GM18508 (cell line): ENCODE measurements at regions not wholly inside any gene's neighbourhood (a gene's known extent, or its start where the extent isn't known, plus 50 kb on each side); places are given as distances from the start of the nearest gene placed in this dataset.

Experiments
- ATAC-seq: cut with Tn5 transposase; IDR thresholded peaks from one replicate; pipeline ENCODE4 v1.9.1; 2021; ENCODE audit warnings: moderate number of reproducible peaks; ENCODE audit not compliant: insufficient read depth, unreplicated experiment

DNA sequence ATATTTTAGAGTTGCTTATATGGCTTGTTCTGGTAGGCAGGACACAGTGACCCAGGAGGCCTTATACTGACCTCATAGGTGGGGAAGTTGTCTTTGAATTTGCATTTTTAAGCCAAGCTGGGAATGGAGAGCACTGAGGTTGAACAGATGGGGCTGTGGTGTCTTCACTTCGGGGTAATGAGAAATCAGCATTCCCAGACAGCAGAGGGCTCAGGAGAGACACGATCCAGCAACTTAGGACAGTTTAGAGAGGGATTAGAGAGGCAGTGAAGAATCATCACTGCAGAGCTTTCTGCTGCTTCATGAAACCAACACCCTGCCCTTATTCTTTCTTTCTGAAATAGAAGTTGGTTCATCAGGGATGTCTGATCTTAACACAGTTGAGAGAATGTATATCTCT is 202.4 kb downstream of the TDRD15 start:
- no peak for ATAC-seq

DNA sequence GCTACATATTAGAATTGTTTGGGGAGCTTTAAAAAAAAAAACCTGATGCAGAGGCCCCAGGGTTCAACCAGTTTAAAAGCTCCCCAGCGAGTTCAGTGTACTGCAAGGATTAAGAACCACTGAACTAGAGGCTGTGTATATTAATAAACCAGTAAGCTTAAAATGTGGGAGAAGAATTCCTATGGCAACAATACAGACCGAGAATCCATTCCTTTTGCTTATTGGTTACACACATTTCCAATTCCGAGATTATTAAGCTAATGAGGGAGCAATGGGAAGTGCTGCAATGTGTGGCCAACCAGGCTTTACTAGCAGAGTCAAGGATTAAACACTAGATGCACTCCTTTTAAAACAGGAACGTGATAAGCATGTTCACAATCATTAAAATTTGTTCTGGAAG is 204.4 kb downstream of the TDRD15 start:
- no peak for ATAC-seq

DNA sequence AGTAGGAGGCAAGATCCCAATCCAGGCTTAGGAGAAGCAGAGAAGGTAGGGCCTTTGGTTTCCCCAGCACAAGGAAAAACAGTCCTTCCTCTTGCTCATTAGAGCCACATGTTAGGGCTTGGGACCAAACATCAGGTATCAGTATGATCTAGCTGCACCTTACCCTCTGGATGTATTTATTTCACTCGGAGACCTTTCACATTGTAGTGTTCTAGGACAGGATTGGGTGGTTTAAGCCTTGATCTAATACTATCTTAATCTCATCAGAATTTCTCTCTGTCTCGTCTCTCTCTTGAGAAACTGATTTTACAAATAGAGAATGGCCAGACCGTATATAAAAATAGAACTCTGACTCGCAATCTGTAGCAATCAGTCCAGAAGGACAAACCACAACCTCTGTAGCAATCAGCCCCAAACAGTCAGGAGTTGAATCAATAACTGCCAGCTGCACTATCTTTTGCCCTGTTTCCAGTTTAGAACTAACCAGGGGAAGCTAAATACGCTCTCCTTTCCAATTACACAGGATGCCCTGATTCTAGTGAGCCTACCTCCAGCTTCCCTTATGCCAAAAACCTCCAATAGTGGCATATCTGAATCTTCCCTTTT is 207.1 kb downstream of the TDRD15 start:
- no peak for ATAC-seq

DNA sequence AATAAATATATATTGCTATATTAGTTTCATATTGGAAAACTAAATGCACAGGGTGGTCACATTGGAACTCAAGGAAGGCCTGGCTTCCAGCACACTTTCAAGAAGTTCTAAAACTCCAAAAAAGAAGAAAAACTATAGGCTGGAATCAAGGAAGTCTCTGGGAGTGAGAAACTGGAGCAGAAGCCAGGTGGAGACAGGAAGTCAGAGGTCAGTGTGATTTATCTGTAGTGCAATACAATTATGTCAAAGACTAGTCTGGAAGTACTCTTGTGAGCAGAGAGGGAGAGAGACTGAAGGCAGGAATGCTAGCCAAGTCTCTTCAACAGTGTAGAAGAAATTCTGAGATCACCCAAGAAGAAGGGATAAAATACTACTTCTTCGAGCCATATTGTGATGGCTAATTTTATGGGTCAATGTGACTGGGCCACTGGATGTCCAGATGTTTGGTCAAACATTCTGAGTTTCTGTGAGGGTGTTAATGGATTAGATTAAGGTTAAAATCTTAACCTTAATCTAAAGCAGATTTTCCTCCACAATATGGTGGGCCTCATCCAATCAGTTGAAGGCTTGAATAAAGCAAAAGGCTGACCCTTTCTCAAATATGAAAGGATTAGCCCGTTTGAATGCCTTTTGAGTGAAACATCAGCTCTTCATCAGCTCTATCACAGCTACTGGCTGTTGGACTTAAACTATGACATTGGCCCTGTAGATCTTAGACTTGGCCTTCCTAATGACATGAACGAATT is 208.0 kb downstream of the TDRD15 start:
- no peak for ATAC-seq

DNA sequence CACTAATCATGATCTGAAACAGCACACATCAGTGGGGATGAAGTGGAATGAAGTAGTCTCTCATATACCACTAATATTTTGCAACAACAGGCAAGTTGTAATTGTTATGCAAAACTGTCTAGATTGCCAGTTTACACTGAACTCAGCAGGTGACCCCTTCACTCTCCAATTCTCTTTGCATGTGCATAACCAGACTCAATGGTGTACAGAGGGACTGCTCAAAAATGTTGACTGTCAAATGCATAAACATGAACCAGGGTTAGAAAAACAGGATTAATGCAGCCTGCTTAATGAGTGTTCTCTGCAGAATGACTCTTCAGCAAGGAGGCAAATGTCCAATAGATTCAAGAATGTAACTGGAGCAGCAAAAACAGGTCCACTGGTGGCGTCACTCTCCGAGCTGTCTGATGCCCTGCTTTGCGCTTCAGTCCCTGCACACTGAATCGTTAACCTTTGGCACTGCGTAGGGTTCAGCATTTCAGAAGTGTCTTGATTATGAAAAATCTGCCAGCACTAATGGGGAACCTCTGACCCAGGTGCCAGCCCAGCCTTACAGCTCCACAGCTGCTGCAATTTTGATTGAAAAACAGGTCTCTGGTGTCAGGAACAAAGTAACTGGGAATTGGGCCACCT is 209.3 kb downstream of the TDRD15 start:
- ATAC-seq: no peak

DNA sequence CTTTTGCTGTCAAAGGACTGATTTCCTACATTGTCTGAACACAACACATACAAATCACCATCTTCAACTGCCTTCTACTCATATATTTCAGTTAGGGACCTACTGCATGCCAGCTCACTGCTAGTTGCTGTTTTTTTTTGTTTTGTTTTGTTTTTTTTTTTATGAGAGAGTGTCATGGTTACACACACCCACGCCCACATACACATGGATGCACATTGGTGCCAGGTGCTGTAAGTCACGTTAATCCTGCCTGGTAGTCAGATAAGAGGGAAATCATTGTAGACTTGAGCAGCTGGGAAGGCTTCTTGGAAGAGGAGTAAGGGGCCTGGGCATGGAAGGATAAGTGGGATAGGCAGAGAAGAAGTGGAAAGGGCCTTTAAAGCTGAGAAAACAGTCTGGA is 209.9 kb downstream of the TDRD15 start:
- no peak for ATAC-seq

DNA sequence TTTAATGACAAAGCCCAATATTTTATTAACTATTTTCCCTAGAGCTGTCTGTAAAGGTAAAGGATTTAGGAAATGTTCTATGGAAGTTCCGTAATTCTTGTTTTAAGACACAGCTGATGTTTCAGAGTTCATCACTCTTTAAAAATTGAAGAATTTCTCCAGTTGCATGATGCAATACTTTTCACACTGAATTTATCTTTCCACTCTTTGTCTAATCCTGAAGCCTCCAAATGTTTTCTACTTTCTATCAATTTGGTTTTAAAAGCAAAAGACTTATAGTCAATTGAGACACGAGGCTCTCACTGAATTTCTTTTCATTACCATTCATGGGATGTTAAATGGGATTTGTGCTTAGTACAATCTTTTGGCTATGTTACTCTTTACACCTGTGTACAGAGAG is 223.2 kb downstream of the TDRD15 start:
- no peak for ATAC-seq

DNA sequence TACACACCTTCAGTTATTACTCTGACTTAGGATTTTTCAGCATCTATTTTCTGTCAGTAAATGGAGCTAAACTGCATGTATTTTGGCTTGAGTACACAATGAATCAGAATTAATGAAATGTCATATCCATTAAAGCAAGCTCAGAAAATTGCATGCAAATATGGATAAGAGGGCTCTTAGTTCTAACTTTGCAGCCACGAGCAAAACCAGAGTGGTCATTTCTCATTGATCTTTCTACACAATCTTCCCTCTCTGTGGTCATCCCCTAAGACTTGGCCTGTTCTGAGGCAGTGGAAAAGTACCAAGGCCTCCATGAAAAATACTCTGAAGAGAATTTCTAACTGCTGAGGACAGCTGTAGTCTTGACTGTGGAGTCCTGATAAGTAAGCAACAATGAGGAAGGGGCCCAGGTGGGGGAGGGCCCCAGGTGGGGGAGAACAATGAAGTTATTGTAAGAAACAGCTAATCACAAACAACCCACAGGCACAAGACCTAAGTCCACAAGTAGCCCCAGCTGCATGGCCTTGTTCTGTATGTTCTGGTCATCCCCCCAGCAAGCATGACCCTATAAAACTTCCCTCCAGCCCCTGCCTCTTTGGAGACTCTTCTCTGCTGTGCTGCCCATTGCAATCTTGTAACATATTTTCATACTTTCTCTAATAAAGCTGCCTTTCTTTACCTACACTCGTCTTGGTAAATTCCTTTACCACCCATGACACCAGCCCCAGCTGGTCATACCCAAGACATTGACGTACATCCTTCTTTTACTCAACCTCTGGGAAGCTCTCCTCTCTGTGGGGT is 230.3 kb downstream of the TDRD15 start:
- ATAC-seq: no peak

DNA sequence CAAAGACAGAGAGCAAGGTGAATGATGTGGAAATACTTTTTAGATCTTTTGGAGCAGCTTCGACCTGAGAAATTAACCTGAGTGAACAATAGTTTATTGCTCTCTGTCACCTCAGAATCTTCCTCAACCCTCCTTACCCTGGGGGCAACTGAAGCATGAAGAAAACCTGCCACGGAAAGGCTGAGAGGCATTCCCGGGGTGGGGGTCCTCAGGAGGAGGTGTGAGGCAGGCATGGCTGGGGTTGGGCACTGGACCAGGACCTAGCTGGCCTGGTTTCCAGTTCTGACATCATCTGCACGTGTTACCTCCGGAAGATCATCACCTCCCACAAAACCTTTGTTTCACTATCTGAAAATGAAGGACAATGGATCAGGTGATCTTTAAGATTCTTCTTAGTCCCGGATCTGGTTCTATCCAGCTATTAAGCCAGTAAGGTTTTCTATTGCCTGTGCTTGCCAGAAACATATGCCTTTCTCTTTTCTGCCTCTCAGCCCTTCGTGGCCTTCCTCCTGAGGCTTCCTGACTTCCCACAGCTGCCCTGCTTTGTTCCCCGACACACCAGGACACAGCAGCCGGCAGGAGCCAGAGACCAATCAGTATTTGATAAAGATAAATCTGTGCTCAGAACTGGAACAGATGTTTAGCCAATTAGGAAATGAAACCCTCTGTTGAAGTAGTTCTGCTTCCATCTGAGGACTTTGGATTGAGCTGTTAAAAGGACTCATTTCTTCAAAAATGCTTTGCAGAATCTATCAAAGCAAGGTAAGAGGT is 232.5 kb downstream of the TDRD15 start:
- no peak for ATAC-seq

DNA sequence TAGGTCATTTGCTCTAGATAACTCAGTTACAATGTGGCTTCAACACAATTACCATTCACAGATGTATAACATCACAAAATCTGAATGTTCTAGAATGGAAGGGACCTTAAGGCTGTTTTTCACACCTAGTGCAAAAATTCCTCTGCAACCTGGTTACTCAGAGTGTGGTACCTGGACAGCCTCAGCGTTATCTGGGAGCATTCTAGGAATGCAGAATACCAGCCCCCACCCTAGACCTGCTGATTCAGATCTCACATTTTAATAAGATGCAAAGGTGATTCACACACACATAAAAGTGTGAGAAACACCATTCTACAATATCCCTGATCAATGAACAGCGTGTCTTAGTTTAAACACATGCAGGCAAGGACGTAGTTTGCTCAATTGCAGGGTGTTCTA is 233.1 kb downstream of the TDRD15 start:
- ATAC-seq: no peak

DNA sequence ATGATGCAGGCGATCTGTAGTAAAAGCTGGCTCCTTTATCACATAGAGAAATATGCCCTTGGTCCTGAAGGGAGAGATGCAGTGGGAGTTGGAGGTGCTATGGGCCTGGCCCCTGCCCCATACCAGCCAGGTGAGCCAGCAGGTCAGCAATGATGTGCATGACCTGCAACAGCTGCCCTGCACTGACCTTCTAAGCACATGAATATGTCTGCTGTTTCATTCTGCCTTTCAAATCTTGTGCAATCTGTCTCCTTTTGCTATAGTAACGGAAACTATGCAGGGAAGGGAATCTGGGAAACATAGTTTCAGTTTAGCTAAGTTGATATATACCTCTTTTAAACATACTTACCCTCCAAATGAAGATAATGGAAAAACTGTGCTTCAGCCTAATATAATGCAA is 235.2 kb downstream of the TDRD15 start:
- ATAC-seq: no peak

DNA sequence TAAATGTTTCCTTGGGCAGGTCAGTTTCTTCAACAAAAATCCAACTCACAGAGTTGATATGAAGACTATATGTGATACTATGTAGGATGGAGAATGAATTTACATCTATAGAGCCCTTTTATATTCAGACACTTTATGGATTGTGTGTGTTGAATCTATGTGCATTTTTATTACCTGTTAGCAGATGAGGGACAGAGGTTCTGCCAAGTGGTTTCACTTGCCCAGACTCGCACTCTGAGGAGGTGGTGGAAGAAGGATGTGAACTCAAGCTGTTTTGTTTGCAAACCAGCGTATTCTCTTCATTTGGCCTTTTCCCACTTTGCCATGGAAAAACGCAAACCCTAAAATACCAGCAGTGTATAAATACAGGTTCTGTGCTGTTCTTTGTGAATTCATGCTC is 237.6 kb downstream of the TDRD15 start:
- ATAC-seq: no peak

DNA sequence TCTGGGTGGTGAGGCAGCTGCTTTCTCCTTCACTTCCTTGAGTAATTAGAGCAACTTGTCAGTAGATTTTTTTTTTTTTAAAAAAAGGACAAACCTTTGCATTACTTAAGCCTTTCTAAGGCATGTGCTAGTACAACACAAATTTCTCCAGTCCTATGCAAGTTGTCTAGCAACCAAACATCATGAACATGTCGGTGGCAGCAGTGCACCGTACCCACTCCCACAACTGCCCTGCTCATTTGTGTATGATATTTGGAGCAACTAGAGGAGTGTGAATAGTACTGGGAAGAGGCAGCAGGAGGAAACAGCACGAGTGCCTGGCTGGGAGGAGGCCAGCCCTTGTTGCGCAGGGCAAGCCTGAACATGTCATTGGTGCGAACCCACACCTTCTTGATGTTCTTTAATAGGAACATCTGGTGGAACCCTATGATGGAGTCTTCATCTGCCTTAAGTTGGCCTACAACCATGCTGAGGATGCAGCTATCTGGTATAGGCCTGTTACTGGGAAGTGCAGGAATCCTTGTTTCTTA is 238.3 kb downstream of the TDRD15 start:
- no peak for ATAC-seq

DNA sequence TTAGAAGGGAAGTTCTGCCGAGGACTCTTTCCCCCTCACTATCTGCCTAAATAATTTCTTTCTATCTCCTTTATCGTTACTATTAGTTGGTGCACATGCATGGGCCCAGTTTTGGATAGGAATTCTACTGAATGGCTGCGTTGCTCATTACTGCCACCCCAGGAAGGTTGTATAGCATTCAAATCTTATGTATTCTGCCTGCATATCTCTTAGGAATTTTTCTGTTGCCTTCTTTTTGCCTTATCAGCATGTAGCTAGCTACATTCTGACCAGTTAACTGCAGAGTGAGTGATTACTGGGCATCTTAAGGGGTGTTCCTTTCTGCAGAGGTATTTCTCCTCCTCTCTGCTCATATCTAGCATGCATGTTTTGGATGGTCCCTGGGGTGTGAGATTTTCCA is 239.6 kb downstream of the TDRD15 start:
- no peak for ATAC-seq

DNA sequence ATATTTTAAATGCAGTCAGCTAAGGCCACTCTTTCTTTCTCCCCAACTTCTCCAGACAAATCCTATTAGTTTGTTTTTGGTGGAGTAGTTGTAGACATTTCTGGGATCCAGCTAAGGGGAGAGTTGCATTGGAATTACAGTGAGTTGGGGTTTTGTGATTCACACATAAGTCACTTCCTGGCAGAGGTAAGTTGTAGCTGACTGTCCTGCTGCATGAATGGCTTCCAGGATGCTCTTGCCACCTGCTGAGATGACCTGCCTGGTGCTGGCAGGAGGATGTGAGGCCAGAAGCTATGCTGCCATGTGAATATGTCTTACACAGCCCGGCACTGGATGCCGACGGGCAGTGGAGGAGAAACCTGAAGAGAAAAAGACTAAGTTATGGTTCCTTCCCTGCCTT is 243.7 kb downstream of the TDRD15 start:
- ATAC-seq: no peak

DNA sequence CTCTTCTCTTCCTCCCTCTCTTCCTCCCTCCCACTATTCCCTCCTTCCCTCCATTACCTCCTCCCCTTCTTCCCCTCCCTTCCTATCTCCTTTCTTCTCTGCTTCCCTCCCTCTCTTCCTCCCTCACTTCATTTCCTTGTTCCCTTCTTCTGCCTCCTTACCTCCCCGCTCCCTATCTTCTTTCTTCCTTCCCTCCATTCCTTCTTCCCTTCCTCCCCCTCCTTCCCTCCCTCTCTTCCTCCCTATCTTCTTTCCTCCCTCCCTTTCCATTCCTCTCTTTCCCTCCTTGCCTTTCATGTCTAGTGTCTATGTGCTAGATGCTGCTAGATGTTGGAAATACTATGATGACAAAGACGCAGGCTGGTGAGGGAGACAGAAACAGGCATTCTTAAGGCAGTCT is 246.0 kb downstream of the TDRD15 start:
- no peak for ATAC-seq

DNA sequence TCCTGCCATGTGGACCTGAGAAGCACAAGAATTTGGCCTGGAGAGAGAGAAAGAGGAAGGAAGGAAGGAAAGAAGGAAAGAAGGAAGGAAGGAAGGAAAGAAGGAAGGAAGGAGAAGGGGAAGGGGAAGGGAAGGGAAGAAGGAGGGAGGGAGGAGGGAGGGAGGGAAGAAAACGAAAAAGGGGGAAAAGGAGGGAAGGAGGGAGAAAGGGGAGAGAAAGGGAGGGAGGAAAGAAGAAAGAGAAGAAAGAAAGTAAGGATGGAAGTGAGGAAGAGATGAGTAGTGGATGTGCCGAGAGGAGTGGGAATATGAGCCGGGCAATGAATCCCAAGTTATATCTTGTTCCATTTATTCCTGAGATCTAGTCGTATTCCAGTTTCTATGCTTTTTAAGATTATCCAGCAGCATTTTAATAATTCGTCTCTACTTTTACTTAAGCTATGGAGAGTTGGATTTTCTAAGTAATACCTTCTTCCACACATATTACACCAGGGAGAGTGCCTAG is 247.8 kb downstream of the TDRD15 start:
- ATAC-seq: no peak

DNA sequence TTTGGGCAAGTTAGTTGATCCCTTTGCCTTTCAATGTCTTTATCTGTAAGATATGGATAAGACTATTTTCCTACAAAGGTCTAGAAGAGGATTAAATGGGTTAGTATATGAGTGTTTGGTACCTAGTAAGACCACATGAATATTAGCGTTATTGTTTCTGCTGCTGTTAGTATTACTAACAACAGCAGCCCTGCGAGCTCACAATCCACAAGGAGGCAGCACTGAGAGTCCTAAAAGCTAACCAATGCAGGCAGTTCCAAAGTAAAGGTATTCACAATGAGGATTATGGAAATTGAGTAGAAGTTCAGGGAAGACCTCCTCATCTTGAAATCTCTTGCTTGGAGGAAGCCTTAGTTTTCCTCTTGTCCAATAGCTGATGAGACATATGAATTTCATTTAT is 248.9 kb downstream of the TDRD15 start:
- no peak for ATAC-seq

DNA sequence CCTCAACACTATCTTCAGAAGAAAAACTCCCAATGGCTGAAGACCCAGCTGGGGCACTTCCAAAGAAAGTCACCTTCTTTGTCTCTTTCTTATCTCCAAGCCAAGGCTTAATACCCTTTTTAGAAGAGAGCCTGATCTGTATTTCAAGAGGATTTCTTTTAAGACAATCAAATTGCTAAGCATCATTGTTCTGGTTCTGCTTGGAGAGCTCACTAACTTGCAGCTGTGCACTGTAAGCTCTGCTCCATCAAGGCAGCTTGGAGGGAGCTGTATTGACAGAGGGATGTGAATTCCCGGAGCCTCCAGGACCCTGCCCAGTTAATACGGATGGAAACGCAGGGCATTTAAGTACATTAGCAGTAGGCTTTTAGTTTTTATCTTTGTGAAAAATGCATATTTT is 253.1 kb downstream of the TDRD15 start:
- no peak for ATAC-seq

DNA sequence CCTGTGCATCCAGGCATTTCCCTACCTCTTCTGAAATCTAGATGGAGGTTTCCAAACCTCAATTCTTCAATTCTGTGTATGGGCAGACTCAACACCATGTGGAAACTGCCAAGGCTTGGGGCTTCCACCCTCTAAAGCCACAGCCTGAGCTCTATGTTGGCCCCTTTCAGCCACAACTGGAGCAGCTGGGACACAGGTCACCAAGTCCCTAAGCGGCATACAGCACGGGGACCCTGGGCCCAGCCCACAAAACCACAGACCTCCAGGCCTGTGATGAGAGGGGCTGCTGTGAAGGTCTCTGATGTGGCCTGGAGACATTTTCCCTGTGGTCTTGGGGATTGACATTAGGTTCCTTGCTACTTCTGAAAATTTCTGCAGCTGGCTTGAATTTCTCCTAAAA is 255.4 kb downstream of the TDRD15 start:
- no peak for ATAC-seq
